Osteoblast (primary cell): ENCODE measurements at regions not wholly inside any gene's neighbourhood (a gene's known extent, or its start where the extent isn't known, plus 50 kb on each side); places are given as distances from the start of the nearest gene placed in this dataset.

Source experiments
- DNase-seq: peaks from one replicate; pipeline ENCODE4 v3.0.0; 2011; ENCODE audit warnings: low spot score, mixed read lengths; ENCODE audit not compliant: insufficient read length; ENCODE audit errors: missing footprints
- H2AFZ ChIP-seq: 2 replicates; pipeline ENCODE4 v1.6.0; 2011; ENCODE audit warnings: mild to moderate bottlenecking, low read length
- H3K27ac ChIP-seq: 2 replicates; pipeline ENCODE4 v1.5.1; 2011; ENCODE audit warnings: mild to moderate bottlenecking, low read depth, low read length, moderate library complexity
- H3K27me3 ChIP-seq: 2 replicates; pipeline ENCODE4 v1.6.0; 2012; ENCODE audit warnings: mild to moderate bottlenecking, control low read depth, inconsistent platforms, low read length, moderate library complexity; ENCODE audit not compliant: insufficient read depth
- H3K36me3 ChIP-seq: 2 replicates; pipeline ENCODE4 v1.5.1; 2011; ENCODE audit warnings: mild to moderate bottlenecking, low read length, control low read depth, moderate library complexity; ENCODE audit not compliant: insufficient read depth
- H3K4me1 ChIP-seq: 2 replicates; pipeline ENCODE4 v1.5.1; 2011; ENCODE audit warnings: mild to moderate bottlenecking, low read length, control low read depth, moderate library complexity; ENCODE audit not compliant: insufficient read depth
- H3K4me2 ChIP-seq: 2 replicates; pipeline ENCODE4 v1.6.0; 2011; ENCODE audit warnings: mild to moderate bottlenecking, low read length; ENCODE audit not compliant: insufficient read depth
- H3K4me3 ChIP-seq: fragments of 200-600 bp; sonication (generic); 3 replicates; pipeline ENCODE4 v1.5.1; 2012; ENCODE audit warnings: mild to moderate bottlenecking, low read length, inconsistent platforms; ENCODE audit not compliant: insufficient read depth
- H3K79me2 ChIP-seq: 2 replicates; pipeline ENCODE4 v1.6.0; 2012; ENCODE audit warnings: mild to moderate bottlenecking, low read length, control low read depth, inconsistent platforms; ENCODE audit not compliant: insufficient read depth
- H3K9me3 ChIP-seq: 2 replicates; pipeline ENCODE4 v1.5.1; 2011; ENCODE audit warnings: low read depth, low read length, control low read depth
- H4K20me1 ChIP-seq: 2 replicates; pipeline ENCODE4 v1.6.0; 2012; ENCODE audit warnings: mild to moderate bottlenecking, low read length, control low read depth; ENCODE audit not compliant: insufficient read depth
- CTCF ChIP-seq: IDR thresholded peaks from 2 replicates; pipeline ENCODE4 v1.5.1; 2011; ENCODE audit warnings: mild to moderate bottlenecking, low read depth, low read length, moderate library complexity; ENCODE audit errors: extremely low read depth

- Histone ChIP-seq H3K9me3 (no peaks in the 10 kb centered on the region), H3K4me2 (no peak overlapping the region), H3K27me3 (no peaks in the 10 kb centered on the region), H4K20me1 (no peaks in the 10 kb centered on the region), H3K79me2 (no peaks in the 10 kb centered on the region), H3K27ac (no peak overlapping the region), H3K4me1 (no peaks in the 10 kb centered on the region), H3K4me3 (no peak overlapping the region), H2AFZ (no peak overlapping the region), H3K36me3 (no peaks in the 10 kb centered on the region)
- no peak for TF ChIP-seq CTCF
- no peak for DNase-seq
Measured at GRCh38 chr6:112549749-112550148, 202.6 kb downstream of the RFPL4B start.

- Histone ChIP-seq H3K4me3 (no peak overlapping the region), H3K36me3 (no peaks in the 10 kb centered on the region), H3K4me2 (no peak overlapping the region), H3K4me1 (peaks cover 4% of the 10 kb centered on the region), H4K20me1 (no peaks in the 10 kb centered on the region), H3K27ac (no peak overlapping the region), H3K9me3 (no peaks in the 10 kb centered on the region), H3K79me2 (no peaks in the 10 kb centered on the region), H2AFZ (no peak overlapping the region), H3K27me3 (no peaks in the 10 kb centered on the region)
- no peak for TF ChIP-seq CTCF
- DNase-seq = no peak
Measured at GRCh38 chr6:112557435-112557834, 210.3 kb downstream of the RFPL4B start.

GRCh38 chr6:112557961-112558360 lies 210.8 kb downstream of the RFPL4B start:
- TF ChIP-seq CTCF = no peak
- no peaks in the 10 kb centered on the region for H3K9me3 ChIP-seq
- H3K4me2 ChIP-seq = no peak overlapping the region
- no peak for DNase-seq
- peaks cover 9% of the 10 kb centered on the region for H3K4me1 ChIP-seq
- no peak overlapping the region for H3K4me3 ChIP-seq
- no peaks in the 10 kb centered on the region for H3K79me2 ChIP-seq
- H4K20me1 ChIP-seq = no peaks in the 10 kb centered on the region
- H2AFZ ChIP-seq = no peak overlapping the region
- H3K27ac ChIP-seq = no peak overlapping the region
- no peaks in the 10 kb centered on the region for H3K36me3 ChIP-seq
- no peaks in the 10 kb centered on the region for H3K27me3 ChIP-seq

GRCh38 chr6:112560651-112561050 lies 213.5 kb downstream of the RFPL4B start:
- no peak for DNase-seq
- Histone ChIP-seq H4K20me1 (no peaks in the 10 kb centered on the region), H3K27me3 (no peaks in the 10 kb centered on the region), H3K4me2 (no peak overlapping the region), H3K36me3 (no peaks in the 10 kb centered on the region), H3K9me3 (no peaks in the 10 kb centered on the region), H3K27ac (no peak overlapping the region), H2AFZ (no peak overlapping the region), H3K4me3 (no peak overlapping the region), H3K79me2 (no peaks in the 10 kb centered on the region), H3K4me1 (peaks cover 19% of the 10 kb centered on the region)
- TF ChIP-seq CTCF = no peak
